Stimulated activated CD8-positive, alpha-beta memory T cell treated with anti-CD3 and anti-CD28 coated beads, Interleukin-4, amount 100 ng/mL, for 4 hours (primary cell): ENCODE measurements at regions not wholly inside any gene's neighbourhood (a gene's known extent, or its start where the extent isn't known, plus 50 kb on each side); places are given as distances from the start of the nearest gene placed in this dataset.
"Not testable (repeated sequence)": the region's sequence is repeated elsewhere in the genome, so short reads cannot be mapped to it uniquely, and the experiment has no call there.

Experiments
- DNase-seq, 2 donors: peaks; one replicate each; pipeline ENCODE4 v3.0.0-alpha.2; 2020; ENCODE audit warnings: low read depth in 2 of 2, low spot score in 1 of 2

DNA sequence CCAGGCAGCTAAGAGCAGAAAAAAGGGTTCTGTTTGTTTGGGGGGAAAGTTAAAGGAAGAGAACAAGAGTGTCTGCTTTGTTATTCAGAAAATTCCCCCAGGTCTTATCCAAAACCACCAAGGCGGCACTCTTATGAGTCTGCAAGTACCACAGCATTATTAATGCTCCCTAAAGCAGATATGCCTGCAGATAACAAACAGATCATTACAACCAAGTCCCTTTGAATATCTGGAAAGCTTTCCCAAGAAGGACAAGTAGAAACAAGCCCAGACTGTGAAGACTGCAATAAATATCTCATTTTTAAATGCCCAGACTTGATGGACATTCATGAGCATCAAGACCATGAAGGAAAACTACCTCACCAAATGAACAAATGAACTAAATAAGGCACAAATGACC lies 278.6 kb upstream of the TMEFF2 start:
- no peak for DNase-seq

DNA sequence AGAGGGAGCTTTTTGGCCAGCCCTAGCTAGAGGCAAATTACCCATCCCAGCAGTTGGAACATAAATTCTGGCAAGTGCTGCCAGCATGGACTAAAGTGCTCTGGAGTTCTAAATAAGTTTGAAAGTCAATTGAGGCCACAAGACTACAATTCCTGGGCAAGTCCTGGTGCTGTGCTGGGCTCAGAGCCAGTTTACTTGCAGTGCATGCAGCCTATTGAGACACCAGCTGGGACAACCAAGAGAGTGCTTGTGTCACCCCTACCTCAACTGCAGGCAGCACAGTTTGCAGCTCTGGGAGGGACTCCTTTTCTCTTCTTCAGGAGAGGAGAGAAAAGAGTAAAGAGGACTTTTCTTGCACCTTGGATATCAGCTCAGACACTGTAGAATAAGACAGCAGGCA lies 277.2 kb upstream of the TMEFF2 start:
- no peak for DNase-seq

DNA sequence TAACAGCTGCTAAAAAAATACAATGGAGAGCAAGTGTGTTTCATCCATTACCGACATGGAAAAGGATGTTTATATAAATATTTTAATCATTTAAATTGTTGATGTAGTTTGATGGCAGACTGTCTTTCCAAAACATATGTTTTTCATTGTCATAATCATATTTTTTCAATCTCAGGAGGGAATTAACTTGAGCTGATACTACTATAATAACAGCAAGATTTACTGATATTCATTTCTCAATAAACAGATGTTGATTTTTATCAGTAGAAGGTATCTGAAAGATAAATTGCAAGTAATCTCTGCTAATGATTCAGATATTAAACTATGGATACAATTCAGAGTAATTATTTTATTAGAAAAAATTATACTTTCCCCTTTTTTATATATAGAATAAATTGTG lies 274.9 kb upstream of the TMEFF2 start:
- DNase-seq, result no peak

DNA sequence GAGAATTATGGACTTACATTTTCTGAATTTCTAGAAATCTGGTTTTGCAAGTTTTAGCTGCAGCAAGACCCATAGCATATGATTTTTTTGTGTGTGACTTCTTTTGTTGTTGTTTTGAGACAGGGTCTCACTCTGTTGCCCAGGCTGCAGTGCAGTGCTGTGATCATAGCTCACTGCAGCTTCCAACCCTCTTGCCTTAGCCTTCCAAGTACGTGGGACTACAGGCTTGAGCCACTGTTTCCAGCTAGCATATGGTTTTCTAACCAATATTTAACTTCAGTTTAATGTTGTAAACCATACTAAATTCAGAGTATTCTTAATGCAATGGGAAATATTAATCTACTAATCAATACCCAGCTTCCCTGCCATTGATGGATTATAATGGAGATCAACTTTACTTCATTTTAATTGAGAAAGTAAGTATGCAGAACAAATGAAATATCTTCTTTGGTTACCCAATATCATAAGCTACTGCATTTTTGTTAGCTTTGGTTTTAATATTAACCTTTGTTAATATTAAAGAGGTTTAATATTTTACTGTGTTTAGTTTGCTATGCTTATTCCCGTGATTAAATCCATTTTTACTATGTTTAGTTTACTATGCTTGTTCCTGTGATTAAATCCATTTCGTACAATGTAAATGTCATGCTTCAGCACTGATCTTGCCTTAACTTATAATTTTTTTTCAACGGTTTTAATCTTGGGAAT lies 273.4 kb upstream of the TMEFF2 start:
- no peak for DNase-seq

DNA sequence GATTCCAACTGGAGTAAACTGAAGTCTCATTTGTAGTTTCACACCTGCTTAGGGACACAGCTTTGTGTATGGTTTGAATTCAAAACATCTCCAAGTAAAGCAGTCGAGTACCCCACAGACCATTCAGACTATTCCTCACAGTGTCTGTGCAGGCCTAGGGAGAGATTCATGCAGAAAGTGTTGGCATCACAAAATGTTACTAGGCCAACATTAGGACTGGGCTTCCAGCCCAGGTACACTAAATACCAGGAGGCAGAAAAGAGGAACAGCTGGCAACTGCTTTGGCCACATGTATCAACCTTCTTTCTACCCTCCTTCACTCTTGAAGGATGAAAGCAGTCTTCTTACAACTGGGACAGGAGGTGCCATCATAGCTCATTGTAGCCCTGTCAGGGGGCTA lies 270.4 kb upstream of the TMEFF2 start:
- DNase-seq, result no peak

DNA sequence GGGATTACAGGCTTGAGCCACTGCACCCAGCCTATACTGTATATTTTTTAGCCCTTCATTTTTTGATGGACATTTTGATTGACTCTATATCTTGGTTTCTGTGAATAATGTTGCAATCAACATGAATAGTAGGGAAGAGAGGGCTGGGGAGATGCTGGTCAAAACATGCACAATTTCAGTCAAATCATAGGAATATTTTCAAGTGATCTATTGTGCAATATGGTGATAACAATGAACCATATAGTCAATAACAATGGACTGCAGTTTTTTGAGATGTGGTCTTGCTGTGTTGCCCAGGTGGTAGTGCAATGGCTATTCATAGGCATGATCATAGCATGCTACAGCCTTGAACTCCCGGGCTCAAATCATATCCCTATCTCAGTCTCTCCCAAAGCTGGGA lies 264.7 kb upstream of the TMEFF2 start:
- DNase-seq, result no peak

DNA sequence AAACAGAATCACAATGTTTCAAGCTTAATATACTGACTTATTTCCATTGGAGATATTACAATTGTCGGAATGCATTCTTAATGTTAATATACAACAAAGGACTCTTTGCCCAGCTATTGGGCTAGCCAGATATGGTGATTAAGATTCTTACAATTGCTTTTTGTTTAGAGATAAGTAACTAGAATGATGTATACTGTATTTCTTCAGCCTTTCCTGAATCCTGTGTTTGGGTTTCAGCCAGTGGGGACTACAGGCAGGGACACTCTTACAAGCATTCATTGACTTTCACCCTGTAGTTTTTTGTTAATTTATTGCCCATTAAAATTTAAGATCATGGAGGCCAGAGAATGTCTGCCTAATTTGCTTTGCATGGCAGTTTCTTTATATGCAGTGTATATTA lies 254.1 kb upstream of the TMEFF2 start:
- DNase-seq, result no peak

DNA sequence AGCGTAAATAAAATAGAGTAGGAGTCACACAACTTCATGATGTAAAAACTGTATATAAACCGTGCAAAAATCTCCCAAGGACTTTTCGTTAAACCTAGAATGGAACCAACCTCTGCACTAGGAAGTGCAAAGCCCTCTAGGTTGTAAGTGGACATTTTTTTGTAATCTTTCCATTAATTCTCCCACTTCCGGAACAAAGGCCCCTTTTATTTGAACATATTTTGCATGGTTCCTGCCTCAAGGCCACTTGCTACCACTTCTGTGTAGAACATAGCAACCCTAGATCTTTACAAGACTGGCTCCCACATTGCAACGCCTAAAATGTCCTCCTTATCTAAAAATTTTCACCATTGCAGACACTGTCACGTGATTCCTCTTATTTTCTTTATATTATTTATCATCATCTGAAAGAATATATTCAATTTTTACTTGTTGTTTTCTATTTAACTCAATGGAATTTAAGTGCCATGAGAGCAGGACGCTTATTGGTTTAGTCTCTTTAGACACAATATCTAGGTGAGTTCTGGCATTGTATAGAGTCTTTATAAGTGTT lies 249.6 kb upstream of the TMEFF2 start:
- DNase-seq, result no peak

DNA sequence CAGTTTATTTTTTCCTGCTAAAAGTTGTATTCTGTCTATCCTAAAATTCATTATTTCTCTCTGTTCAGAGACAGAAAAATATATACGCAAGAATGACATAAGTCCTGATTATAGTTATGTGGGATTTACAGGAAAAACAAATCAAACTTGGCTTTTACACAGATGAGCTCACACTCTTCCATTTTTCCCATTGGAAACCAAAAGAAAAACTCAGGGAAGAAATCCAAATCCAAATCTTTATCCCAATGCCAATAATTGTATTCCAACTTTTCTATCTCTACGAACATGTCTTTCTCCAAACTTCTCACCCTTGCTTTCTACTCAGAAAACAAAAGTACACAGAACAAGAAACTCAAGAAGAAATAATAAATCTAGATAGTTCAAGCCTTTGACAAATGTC lies 249.1 kb upstream of the TMEFF2 start:
- DNase-seq, result no peak

DNA sequence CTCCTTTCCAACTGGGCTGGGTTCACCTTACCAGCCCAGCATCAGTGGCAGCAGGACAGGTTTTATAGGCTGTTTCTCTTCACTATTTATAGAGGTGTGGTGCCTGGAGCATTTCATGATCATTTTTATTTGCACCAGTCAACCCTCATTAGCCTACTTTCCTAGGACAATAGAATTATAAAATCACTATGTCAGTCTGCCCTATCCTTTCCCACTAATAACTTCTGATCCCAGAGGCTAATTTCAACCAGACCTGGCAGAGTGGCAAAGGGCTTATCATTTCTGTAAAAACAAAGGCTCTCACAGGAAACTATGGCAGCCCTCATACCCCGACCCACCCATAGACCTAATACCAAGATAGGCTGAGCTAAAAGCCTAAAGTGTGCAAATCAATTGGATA lies 243.5 kb upstream of the TMEFF2 start:
- DNase-seq, result no peak

DNA sequence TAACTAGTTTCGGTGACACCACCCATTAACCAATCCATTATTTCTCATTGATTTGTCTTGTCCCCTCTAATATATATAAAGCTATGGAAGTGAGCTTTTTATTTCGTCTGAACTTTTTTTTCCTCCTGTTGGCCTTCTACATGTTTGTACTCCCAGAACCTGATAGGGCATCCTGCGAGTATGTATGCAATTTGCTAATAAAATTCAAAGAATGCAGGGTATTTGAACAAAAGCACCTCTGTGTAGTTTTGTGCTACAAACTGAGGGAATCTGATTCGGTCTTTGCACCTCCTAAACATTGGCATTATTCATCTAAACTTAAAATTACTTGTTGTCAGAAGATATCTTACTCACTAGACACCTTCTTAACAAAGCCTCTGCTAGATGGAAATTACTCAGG lies 242.9 kb upstream of the TMEFF2 start:
- DNase-seq, result no peak

DNA sequence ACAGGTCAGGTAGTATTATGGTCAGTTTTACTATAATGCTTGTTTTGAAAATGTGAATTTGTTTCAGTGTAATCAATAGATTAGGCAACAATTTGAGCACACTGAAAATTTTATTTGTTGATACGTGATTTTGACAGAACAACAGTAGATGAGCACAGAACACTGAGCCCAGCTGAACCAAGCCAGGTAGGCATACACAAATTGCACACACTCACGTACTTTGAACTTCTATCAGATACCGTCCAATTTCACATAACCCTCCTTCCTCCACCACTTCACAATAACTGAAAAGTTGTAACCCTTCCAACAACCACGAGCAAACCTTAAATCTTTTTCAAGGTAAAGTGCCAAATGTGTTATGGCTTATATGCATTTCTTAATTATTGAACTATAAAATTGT lies 229.5 kb upstream of the TMEFF2 start:
- DNase-seq, result no peak

DNA sequence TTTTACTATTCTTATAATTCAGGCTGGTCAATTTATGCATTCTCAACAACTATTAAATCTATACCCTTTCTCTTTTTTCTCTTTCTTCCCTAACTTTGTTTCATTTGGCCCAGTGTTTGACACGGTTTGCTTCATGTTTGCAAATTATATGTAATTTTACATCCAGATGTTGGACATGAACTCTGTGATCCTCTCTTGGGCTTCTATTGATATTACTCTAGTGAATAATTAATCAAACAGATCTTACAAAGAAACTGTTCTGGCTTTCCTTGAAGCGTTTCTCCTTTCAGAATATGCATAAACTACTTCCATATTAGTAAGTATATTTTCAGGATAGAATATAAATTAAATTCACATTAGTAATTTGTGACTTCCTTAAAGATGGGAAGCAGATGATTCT lies 225.1 kb upstream of the TMEFF2 start:
- no peak for DNase-seq

DNA sequence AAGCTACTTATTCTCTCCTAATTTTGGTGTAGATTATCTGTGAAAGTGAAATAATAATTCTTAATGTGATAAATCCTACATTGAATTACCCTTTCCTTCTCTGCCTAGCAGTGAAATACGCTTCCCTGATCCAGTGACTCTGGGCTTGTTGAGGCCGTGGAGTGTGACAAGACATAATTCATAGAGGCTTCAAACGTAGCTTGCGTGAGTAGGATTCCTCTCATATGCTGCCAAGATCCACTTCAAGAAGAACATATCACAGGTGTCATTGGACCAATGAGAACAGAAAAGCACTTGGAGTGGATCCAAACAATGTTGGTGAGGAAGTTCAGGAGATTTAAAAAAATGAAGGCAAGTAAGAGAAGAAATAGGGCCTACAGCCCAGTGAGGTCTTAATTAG lies 221.3 kb upstream of the TMEFF2 start:
- no peak for DNase-seq

DNA sequence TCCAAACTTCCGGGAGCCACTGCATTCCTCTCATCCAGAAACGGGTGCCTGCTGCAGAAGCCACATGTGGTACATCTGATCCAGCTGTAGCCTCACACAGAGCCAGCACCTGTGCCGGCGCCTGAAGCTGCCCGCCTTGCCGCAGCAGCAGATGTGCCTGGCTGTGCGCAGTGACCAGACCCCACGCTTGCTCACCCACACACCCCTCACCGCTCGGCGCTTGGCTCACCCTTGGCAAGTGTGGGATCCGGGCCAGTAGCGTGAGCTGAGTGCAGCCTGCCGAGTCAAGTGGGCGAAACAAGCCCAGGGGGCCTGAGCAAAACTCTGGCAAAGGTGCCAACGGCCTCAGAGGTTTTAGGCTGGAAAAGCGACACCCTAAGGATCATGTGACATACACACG lies 220.1 kb upstream of the TMEFF2 start:
- no peak for DNase-seq

DNA sequence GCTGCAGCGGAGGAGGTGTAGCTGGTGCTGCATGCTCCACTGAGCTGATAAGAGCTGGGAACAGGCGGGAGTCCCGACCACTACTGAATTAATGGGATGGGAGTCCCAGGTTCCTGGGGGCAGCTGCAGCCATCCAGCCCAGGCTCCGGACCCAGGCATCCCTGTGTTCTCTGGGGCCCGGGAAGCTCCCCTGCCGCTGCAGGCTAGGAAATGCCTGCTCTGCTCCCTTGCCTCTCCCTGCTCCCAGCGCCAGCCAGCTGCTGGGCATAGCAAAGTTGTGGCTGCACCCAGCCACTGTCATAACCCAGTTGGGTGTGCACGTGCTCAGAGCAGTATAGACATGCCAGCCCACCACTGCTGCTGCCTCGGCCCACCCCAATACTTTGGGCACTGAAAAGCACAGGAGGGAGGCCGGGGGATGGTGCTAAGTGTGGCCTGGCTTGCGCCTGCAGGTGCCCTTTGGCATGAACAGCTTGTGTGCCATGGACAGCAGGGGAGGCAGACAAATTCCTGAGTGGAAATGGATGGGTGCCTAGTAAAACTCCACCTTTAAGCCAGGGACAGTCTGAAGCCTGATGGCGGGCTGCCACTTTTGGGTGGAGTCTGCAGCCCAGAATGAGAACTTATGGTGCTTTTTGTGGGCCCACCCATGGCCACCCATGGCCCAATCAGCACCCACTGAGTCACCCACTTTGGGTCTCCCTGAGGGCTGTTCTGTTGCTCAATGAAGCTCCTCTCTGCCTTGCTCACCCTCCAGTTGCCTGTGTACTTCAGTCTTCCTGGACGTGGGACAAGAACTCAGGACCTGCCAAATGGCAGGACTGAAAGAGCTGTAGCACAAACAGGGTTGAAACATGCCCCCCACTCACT lies 219.3 kb upstream of the TMEFF2 start:
- DNase-seq, result no peak

DNA sequence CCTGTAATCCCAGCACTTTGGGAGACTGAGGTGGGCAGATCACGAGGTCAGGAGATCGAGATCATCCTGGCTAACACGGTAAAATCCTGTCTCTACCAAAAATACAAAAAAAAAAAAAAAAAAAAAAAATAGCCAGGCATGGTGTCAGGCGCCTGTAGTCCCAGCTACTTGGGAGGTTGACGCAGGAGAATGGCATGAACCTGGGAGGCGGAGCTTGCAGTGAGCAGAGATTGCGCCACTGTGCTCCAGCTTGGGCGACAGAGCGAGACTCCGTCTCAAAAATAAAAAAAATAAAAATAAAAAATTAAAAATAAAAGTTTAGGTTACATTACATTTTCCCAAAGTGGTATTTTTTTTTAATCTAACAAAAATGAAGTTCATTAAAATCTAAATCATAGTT lies 218.1 kb upstream of the TMEFF2 start:
- DNase-seq, result not testable (repeated sequence)

DNA sequence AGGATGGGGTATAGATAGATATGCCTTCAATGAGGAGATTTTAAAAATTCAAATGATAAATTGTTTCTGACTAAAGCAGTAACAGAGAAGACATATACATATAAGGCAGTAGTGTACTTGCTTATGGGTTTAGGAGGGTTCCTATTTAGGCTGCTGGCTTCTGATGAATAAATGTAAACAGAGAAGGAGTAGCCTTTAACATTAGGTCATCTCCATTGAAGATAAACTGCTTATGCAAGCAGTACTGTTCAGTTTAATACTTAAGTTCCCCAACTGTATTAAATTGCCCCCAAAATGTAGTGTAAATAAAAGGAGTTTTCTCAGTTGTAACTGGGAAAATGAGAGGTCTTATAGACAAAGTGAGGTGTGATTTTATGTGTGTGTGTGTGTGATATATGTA lies 217.7 kb upstream of the TMEFF2 start:
- DNase-seq, result no peak

DNA sequence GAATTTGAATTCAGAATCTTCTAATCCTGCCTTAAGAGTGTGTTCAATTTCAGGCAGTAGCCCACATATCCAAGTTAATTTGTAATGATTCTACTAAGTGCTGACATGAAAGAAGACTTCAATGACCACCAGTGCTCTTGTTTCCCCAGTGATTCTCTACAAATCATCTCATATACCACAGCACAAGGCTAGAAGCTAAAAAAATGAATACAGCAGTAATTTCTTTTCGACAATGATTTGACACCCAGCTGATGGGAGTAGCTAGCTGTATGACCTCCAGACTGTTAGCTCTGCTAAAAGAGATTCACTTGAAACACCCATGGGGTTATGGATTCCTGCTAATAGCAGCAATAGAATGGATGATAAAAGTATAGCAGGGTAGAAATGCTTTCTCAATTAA lies 217.0 kb upstream of the TMEFF2 start:
- DNase-seq, result no peak

DNA sequence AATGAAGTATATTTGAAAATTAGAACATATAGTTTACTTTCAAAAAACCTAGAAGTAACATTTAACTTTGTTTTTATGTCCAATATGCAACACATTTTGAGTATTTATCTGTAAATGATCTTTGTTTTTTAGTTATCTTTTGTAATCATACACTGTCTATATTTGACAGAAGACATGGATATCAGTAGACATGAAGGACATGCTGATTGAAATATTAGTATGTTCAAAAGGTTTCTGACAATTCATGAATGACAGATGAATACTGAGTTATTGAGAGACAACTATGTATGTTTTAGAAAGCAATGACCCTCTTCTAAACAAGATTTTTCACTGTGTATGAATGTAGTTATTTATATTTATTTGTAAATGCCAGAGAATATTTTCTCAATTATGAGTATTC lies 215.6 kb upstream of the TMEFF2 start:
- no peak for DNase-seq

DNA sequence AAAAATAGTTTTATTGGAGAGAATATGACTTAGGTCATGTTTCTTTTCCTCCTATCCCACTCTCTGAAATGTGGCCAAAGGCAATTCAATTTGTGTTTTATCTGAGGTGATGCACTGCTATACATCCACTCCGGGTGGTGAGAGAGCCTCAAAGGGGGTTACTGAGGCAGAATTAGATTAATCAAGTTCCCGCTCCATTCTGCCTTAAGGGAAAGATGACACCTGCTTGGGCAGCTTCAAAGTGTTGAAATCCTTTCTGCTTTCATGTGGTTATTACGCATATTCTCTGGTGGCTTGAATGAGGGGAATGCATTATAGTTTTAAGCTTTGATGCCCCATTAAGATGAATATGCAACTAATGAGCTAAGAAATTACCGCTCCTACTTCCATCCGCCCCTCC lies 213.0 kb upstream of the TMEFF2 start:
- no peak for DNase-seq

DNA sequence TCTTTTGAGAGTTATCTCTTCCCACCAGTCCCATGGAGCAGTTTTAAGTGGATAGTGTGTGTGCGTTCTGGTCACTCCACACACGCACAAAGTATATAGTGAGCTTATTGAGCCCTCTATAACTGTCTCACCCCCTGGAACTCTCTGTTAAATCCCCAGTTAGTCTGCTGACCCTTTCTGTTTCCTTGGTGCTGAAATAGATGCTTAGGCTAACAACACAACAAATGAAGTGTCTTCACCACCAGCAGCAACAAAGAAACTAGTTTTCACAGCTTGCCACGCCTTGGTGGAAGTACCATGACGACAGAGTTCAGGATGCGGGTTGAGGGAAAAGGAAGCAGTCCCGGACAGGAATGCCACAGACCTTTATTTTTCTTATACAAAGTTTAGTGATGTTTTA lies 203.5 kb upstream of the TMEFF2 start:
- no peak for DNase-seq

DNA sequence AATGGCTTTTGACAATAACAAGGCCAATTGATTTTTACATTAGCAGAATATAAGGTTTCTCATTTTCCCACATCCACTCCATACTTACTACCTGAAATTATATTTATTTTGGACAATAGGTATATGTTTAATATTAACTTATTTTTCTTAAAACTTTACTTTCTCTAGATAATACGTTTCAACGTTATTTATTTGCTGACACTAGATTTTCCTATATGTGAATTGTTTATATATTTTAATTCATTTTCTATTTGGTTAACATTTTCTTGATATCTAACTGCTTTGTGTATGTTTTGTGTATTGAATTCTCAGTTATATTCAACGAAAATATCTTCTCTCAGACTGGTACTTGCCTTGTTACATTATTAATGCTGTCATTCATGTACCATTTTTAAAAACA lies 199.9 kb upstream of the TMEFF2 start:
- no peak for DNase-seq
